GM12891 (cell line): ENCODE measurements at regions not wholly inside any gene's neighbourhood (a gene's known extent, or its start where the extent isn't known, plus 50 kb on each side); places are given as distances from the start of the nearest gene placed in this dataset.

Experiments used
- DNase-seq: peaks from one replicate; pipeline ENCODE4 v3.0.0; 2011; ENCODE audit warnings: low spot score; ENCODE audit not compliant: insufficient read length
- FAIRE-seq: peaks from 2 replicates; lab custom pipeline; 2011; peaks lifted over from hg19 to GRCh38; lab: Jason Lieb, UNC
- PAX5 ChIP-seq: IDR thresholded peaks from 2 replicates; pipeline ENCODE4 v1.6.1; 2011; ENCODE audit warnings: low read length, moderate library complexity, mild to moderate bottlenecking; ENCODE audit not compliant: insufficient read depth, severe bottlenecking
- POLR2A ChIP-seq: IDR thresholded peaks from 2 replicates; pipeline ENCODE4 v1.6.1; 2011; ENCODE audit warnings: low read depth, low read length, control low read depth
- POLR2AphosphoS5 ChIP-seq: IDR thresholded peaks from 2 replicates; pipeline ENCODE4 v1.6.1; 2011; ENCODE audit warnings: low read depth, low read length, control low read depth
- POU2F2 ChIP-seq: IDR thresholded peaks from 2 replicates; pipeline ENCODE4 v1.6.1; 2011; ENCODE audit warnings: low read depth, mild to moderate bottlenecking, control low read depth, low read length, moderate library complexity
- SPI1 ChIP-seq: IDR thresholded peaks from 2 replicates; pipeline ENCODE4 v1.6.1; 2011; ENCODE audit warnings: low read depth, low read length, control low read depth
- TAF1 ChIP-seq: IDR thresholded peaks from 2 replicates; pipeline ENCODE4 v1.6.1; 2011; ENCODE audit warnings: low read depth, low read length, control low read depth

DNA sequence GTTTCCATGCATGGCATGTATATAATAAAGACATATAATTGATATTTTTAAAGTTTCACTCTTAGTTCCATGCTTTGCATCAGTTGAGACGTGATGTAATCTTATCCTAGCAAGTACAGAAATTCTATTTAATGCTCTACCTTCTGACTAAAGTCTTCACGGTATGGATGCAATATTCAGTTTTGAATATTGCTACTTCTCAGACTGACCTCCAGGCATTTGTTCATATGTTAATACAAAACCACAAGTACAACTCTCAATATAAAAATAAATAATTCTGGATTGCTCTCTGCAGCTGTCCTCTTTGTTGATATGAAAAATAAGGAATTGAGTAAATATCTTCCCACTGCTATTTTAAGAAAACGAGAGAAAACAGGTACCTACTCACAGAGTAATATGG lies 309.8 kb upstream of the HAND2 start:
- TF ChIP-seq PAX5 (no peak), POLR2AphosphoS5 (no peak), POLR2A (no peak), POU2F2 (no peak), TAF1 (no peak), SPI1 (no peak)
- DNase-seq (no peak), FAIRE-seq (no peak)

DNA sequence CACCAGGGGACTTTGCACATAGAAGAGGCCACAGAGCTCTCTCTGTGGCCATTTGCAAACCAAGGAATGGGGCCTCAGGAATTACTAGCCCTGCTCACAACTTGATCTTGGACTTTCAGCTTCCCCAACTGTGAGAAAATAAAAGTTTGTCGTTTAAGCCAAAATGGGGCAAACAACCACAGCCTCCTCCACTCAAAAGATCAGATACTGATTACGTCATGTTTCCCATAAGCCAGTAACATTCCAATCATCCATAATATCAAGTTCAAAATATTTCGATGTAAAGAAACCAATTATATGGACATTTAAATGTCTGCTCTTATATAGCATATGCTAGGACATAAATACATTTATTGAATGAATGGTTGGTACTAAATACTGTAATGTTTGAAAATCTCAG lies 307.5 kb upstream of the HAND2 start:
- no peak for TF ChIP-seq TAF1
- TF ChIP-seq POLR2AphosphoS5: no peak
- no peak for TF ChIP-seq PAX5
- DNase-seq: no peak
- FAIRE-seq: no peak

DNA sequence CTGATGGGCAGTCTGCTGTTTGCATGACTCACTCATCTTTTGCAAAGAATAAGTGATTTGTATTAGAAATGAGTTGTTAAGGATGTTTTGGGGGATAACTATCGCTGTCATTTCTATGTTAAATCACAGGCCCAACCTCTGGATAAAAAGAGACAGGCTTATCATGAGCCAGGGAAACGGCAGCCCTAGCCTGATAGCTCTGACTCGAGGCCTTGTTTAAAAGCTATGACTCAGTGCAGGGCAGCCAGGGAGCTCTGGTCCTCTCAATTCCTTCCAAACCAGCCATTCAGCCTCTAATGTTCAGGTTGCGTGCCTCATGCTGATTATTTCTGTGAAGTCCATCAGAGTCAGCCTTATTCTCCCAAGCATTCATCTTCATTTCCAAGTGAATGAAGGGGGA lies 305.9 kb upstream of the HAND2 start:
- no peak for FAIRE-seq
- no peak for DNase-seq
- TF ChIP-seq POLR2AphosphoS5: no peak

DNA sequence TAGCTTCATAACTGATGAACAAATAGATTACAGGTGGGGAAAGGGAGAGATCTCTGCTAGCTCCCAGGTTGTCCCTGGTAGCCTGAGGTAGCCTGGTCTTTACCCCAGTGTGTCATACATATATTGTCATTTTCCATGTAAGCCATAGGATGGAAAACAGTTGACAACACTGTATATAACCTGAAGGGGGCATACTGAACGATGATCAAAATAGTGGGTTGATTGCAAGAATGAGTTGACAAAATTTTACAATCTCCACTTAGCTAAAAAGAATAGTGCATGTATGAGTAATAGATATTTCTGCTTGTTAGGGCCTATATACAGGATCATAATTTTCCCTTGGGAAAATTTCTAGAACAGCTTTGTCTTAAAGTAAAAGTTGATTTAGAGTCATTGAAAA lies 304.1 kb upstream of the HAND2 start:
- no peak for TF ChIP-seq TAF1
- no peak for TF ChIP-seq PAX5
- TF ChIP-seq SPI1: no peak
- no peak for TF ChIP-seq POLR2A
- TF ChIP-seq POLR2AphosphoS5: no peak
- no peak for TF ChIP-seq POU2F2
- DNase-seq: no peak
- FAIRE-seq: no peak

DNA sequence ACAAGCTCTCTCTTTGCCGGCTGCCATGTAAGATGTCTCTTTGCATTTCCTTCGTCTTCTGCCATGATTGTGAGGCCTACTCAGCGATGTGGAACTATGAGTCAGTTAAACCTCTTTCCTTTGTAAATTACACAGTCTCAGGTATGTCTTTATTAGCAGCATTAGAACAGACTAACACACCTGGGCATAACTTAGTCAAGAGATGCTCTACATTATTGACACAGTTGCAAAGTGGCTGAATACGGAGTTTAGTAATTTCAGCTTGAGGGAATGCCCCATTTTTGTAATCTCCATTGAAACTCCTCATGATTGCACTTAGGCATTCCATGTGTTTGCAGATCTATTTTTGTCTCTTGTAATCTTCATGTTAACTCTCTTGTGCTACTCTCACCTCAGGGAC lies 299.5 kb upstream of the HAND2 start:
- no peak for TF ChIP-seq POLR2A
- TF ChIP-seq TAF1: no peak
- TF ChIP-seq POLR2AphosphoS5: no peak
- DNase-seq (no peak), FAIRE-seq (no peak)

DNA sequence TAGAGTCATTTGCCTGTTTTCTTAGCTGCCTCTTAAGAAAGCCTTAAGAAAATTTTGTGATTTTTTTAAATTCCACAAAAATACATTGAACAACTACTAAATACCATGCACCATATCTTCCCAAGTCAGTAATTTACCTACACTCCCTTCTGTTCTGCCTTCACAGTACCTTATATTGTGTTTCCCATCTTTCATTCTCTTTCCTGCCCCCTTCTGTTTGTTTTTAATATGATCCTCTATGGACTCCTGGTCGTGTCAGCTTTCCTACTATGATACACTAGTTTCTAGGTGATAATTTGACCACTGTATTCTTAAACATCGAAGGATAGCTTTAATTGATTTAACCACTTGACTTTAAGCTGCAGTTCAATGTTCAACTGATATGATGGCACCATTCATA lies 297.7 kb upstream of the HAND2 start:
- no peak for TF ChIP-seq TAF1
- no peak for TF ChIP-seq POLR2AphosphoS5
- no peak for TF ChIP-seq SPI1
- no peak for TF ChIP-seq POLR2A
- no peak for TF ChIP-seq PAX5
- no peak for TF ChIP-seq POU2F2
- DNase-seq: no peak
- no peak for FAIRE-seq

DNA sequence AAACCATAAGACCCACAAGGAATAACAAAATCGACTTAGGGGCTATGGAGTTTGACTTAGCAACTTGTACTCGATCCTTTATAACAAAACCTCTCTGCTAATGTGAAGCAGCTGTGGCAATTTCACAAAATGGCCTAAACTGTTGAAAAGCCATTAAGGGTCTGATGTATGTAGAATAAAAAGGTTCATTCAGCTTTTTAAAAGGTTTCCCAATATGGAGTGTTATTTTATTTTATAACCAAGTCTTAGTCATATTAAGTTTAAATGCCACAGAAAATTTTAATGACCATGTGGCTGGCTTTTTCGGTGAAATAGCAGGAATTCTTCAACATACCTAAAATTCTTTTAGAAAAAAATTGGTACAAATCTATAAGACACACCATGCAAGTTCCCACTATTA lies 291.8 kb upstream of the HAND2 start:
- DNase-seq (no peak), FAIRE-seq (no peak)
- TF ChIP-seq TAF1 (no peak), SPI1 (no peak), POLR2A (no peak), POU2F2 (no peak), POLR2AphosphoS5 (no peak), PAX5 (no peak)

DNA sequence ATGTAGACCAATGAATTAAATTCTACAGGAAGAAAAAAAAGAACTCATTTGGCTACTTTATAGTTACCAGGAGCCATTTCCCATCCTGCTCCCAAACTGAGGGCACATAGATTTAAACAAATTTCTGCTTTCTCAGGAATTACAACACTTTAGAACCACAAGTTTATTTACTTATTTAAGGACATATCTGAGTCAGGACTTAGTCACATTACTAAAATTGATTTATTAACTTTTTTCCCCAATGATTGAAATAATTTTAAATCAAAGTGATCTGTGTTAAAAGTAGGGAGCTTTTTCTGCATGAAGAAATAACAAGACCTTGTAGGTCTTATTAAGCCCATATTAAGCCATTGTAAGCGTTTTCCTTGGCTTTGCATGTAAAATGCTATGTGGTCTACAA lies 291.0 kb upstream of the HAND2 start:
- TF ChIP-seq PAX5 (no peak), POLR2A (no peak), SPI1 (no peak), POU2F2 (no peak), TAF1 (no peak), POLR2AphosphoS5 (no peak)
- no peak for FAIRE-seq
- no peak for DNase-seq

DNA sequence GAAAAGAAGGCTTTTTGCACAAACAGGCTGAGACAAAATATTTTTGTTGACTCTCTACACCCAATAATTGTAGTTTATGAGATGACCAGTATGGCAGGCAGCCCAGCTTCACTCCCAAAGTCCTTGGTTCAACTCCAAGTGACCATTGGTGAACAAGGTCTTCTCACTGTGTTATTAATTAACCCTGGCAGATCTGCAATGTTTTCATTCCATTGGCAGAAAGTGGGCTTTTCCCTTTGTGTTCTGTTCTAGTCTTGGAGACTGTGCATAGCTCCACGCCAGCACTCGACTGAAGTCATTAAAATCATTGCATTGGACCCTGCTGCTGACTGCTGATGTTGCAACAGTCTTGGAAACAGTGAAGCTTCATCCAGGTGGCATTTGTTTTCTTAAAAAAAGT lies 277.3 kb upstream of the HAND2 start:
- FAIRE-seq (no peak), DNase-seq (no peak)
- TF ChIP-seq PAX5: no peak
- TF ChIP-seq TAF1: no peak
- no peak for TF ChIP-seq POLR2AphosphoS5
- no peak for TF ChIP-seq SPI1
- TF ChIP-seq POLR2A: no peak
- TF ChIP-seq POU2F2: no peak

DNA sequence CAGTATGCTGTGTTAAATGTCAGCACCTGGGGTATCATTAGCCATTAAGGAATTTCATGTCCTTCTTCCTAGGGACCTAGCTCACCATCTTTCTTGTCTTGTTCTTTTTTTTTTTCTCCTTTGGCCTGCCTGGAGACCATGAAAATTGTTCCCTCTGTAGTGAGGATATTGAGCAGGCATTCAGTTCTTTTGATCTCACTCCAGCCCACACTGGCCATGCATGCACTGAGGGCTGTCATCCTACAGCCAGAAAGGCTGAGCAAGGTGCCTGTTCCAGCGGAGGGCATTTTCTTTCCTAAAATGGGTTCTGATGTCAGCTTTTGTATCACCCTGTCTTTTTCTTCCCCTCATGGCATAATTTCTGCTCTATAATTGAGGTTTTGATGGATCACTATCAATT lies 275.9 kb upstream of the HAND2 start:
- no peak for FAIRE-seq
- TF ChIP-seq PAX5 (no peak), POU2F2 (no peak), SPI1 (no peak), POLR2A (no peak), POLR2AphosphoS5 (no peak), TAF1 (no peak)
- DNase-seq: no peak

DNA sequence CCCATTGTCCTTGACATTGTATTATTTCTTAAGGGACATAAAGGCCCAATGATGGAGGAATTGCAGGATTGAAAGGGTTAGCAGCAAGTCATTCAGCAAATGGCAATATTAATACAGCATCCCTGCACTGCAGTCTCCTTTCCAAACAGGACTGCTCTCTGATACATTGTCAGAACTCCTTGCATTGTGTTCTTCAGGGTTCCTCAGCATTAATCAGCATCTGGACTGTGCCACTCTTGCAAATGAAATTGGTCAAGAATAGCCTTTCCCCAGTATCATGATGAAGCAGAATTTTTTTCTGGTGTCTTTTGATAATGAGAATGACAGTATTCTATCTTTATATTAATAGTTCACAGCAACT lies 272.6 kb upstream of the HAND2 start:
- FAIRE-seq (no peak), DNase-seq (no peak)
- TF ChIP-seq POLR2A (no peak), PAX5 (no peak), POLR2AphosphoS5 (no peak), SPI1 (no peak), TAF1 (no peak)
